ENCODE measurements at regions not wholly inside any gene's neighbourhood (a gene's known extent, or its start where the extent isn't known, plus 50 kb on each side); places are given as distances from the start of the nearest gene placed in this dataset.
"Not testable (repeated sequence)": the region's sequence is repeated elsewhere in the genome, so short reads cannot be mapped to it uniquely, and the experiment has no call there.

DNA sequence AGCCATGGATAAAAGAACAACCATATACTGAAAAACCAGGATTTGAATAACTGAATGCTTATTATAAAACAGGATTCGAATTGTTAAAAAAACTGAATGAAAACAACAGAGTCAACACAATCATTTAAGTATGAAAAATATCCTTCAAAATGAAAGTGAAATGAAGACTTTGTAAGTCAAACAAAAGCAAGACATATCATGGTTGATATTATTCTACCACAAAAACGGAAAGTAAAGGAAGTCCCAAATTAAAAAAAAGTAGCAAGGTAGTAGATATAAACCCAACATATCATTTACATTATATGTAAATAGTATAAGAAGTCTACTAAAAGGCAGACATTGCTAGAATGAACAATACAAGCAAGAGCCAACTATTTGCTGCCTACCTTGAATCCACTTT lies 63.1 kb upstream of the POTEC start:
- DNase-seq (ENCODE audit: low read depth in 4 of 4, low spot score in 1 of 4): not testable (repeated sequence)

- DNase-seq (ENCODE audit: low read depth in 4 of 4, low spot score in 1 of 4): not testable (repeated sequence)
Observed at GRCh38 chr18:14607360-14607759, 64.0 kb upstream of the POTEC start.

DNA sequence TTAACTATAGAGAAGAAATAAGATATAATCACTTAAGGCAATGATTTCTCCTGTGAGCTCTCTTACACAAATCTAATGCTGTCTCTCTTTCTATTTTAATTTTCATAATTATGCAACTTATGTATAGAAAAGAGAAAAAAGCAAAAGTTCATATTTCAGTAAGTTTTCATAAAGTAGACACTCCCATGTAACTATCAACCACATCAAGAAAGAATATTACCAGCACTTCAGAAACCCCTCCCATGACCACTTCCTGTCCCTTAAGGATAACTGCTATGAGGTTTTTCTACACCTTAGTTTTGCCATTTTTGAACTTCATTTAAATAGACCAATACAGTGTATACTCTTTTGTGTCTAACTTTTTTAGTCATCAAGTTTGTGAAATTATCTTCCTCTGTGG lies 69.0 kb upstream of the POTEC start:
- DNase-seq (ENCODE audit: low read depth in 4 of 4, low spot score in 1 of 4): not testable (repeated sequence)

- not testable (repeated sequence) for DNase-seq (ENCODE audit: low read depth in 4 of 4, low spot score in 1 of 4)
Observed at GRCh38 chr18:14614485-14614884, 71.1 kb upstream of the POTEC start.

GRCh38 chr18:14627336-14627735 lies 83.9 kb upstream of the POTEC start:
- DNase-seq (ENCODE audit: low read depth in 4 of 4, low spot score in 1 of 4): not testable (repeated sequence)

GRCh38 chr18:14628323-14628978 lies 85.1 kb upstream of the POTEC start:
- DNase-seq (ENCODE audit: low read depth in 4 of 4, low spot score in 1 of 4): not testable (repeated sequence)

DNA sequence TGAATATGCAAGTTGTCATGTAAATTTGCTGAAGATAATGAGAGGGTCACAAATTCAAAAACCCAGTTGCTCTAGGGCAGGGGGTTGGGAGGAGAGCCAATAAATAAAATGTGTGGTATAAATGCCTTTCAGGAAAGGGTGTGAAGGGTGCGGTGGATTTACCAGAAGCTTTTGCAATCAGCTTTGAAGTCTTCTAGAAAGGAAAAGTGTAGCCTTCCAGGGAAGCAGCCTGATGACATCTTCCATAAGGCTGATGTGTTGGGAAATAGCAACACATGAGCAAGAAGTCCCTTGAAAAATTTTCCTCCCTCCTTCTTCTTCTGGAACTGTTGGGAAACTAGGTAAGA lies 85.6 kb upstream of the POTEC start:
- not testable (repeated sequence) for DNase-seq (ENCODE audit: low read depth in 4 of 4, low spot score in 1 of 4)

DNA sequence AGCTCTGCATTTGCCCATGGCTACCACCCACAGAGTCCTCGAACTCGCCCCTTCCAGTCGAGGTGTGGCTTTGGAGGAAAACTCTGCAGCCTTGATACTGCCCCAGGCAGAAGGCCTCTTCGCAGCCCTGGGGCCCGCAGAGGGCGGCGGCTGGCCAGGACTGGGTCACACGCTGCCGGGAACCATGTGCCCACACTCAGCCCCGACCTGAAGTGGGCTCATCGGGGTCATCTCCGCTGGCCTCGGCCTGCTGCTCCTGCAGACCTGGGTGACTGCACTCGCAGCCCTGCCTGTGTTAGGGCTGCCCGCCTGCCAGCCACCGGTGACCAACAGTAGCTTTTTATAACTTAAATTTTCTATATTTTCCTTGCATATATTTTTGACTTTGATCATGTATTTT lies 89.6 kb upstream of the POTEC start:
- DNase-seq (ENCODE audit: low read depth in 4 of 4, low spot score in 1 of 4): not testable (repeated sequence)

DNA sequence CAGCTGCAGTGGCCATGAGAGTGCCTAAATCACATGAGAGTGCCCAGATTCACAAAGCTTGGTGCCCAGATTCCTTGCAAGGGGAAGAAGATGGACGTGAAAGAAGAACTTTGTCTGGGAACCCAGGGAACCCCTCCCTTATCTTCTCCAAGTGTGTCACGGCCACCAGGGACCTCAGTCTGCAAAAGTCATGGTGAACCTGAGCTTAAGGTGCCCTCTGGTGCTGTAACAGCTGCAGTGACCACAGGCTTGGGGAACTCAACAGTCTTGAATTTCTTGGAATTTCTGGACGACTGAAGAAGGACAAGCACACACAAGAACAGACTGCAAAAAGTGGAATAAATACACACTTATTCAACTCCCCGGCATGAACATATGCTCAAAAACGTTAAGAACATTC lies 94.6 kb upstream of the POTEC start:
- not testable (repeated sequence) for DNase-seq (ENCODE audit: low read depth in 4 of 4, low spot score in 1 of 4)

DNA sequence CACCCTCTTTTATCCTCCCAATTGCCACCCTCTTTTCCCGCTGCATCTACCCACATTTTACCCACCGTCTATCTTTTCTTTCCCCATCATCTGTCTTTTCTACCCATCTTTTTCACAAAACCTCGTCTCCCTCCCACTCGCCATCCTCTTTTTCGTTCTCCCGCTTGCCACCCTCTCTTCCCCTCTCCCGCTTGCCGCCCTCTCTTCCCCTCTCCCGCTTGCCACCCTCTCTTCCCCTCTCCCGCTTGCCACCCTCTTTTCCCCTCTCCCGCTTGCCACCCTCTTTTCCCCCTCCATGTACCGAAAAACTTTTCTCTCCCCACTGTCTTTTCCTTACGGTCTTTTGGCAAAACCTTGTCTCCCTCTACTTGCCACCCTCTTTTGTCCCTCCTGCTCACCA lies 97.7 kb upstream of the POTEC start:
- DNase-seq (ENCODE audit: low read depth in 4 of 4, low spot score in 1 of 4): not testable (repeated sequence)

DNA sequence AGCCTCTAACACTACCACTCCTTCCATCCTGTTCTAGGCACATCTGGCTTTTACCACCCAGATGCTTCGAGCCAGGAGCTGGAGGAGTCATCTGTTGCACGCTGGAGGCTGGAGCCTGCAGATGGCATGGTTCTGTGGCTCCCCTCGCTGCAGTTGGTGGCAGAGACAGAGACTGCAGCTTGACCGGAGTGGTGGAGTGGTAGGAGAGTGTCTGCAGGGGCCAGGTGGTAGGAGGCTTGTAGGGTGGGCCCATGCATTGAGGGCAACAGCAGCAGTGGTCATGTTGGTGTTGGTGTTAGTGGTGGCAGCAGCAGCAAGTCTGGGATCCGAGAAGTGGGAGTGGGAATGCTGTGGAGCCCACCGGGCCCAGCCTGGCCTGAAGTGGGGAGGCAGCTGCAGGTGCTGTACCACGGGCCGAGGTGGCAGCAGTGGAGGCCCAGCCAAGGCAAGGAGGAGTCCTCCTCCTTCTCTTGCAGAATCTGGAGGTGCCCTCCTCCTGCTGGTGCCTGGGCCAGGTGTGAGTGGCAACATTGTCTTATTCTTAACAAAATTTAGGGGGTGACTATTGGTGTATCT lies 100.4 kb upstream of the POTEC start:
- not testable (repeated sequence) for DNase-seq (ENCODE audit: low read depth in 4 of 4, low spot score in 1 of 4)

GRCh38 chr18:14693051-14693450 lies 54.9 kb upstream of the ANKRD30B start:
- DNase-seq (ENCODE audit: low read depth in 4 of 4, low spot score in 1 of 4): not testable (repeated sequence)

DNA sequence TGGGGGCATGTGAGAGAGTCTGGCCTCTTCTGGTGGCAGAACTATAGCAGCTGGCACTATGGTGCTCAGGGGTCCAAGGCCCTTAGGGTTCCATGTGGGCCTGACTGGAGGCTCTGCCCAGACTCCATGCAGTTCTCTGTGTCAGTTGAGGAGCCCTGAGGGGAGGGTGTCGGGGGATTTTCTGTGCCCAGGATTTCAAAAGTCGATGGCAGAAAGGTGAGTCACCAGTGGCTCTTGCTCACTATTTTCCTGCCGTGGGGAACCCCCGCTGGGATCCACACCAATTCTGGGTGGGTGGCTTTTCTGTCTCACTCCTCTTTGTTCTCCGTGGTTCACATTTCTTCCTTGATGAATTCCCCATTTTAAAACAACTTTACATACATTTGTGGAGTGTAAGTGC lies 54.1 kb upstream of the ANKRD30B start:
- DNase-seq (ENCODE audit: low read depth in 4 of 4, low spot score in 1 of 4): peak in 1 of 4 experiments; percentile 0

GRCh38 chr18:14698006-14698405 lies 50.0 kb upstream of the ANKRD30B start:
- not testable (repeated sequence) for DNase-seq (ENCODE audit: low read depth in 4 of 4, low spot score in 1 of 4)

Data from stimulated activated CD4-positive, alpha-beta T cell treated with anti-CD3 and anti-CD28 coated beads, Interleukin-1b, Interleukin-23, amount 100 ng/mL, for 24 hours (primary cell).